GM18858 (cell line): ENCODE measurements at regions not wholly inside any gene's neighbourhood (a gene's known extent, or its start where the extent isn't known, plus 50 kb on each side); places are given as distances from the start of the nearest gene placed in this dataset.
"Not testable (repeated sequence)": the region's sequence is repeated elsewhere in the genome, so short reads cannot be mapped to it uniquely, and the experiment has no call there.

Source experiments
- ATAC-seq: cut with Tn5 transposase; IDR thresholded peaks from one replicate; pipeline ENCODE4 v1.9.1; 2021; ENCODE audit not compliant: unreplicated experiment

DNA sequence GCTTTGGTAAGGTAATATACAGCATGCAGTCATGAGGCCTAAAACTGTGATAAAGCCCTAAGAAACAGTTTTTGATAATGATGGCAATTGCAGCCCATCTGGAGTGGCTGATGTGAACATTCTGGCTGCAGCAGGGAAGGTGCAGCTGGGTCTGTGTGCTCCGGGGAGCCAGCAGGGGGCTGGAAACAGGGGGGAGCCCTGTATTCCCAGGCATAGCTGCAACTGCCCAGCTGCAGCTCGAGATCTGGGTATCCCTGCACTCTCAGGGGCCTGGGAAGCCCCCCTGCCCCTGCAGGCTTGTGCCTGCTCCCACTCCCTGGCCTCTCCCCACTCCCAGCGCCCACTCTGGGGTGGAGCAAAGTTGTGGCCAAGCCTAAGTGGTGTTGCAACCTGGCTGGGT lies 95.6 kb downstream of the RRAGB start:
- no peak for ATAC-seq

DNA sequence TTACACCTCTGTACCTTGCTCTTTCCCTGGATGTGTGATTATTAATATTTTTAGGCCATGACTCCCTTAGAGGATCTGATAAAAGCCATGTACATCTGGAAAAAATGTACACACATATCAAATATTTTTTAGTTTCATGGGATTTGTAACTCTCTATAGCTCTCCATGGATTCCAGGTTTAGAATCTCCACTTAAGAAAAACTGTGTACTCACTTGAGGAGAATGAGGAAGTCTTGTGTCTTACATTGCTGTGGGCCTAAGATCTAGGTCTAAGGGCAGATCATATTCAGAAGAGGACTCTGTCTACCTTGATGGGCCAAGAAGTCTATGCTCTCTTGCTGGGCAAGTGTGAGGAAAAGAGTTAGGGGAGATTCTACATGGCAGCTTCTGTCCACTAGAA lies 98.0 kb downstream of the RRAGB start:
- ATAC-seq, result no peak

DNA sequence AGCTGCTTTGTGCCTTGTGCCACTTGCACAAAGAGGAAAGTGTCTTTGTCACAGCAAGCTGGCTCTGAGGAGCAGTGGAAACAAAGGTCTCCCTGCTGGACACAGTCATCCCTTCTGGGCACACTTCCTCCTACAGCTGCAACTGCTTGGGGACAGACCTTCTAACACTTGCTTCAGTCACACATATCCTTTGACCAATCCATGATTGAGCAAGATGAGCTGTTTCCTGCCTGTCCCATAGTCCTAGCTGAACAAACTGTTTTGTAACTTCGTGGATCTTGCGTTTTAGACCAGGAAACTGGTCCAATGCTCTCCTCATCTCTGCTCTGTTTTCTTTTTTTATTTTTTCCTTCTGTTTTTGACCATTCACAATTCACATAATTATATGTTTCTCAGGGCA lies 98.5 kb downstream of the RRAGB start:
- ATAC-seq, result no peak

DNA sequence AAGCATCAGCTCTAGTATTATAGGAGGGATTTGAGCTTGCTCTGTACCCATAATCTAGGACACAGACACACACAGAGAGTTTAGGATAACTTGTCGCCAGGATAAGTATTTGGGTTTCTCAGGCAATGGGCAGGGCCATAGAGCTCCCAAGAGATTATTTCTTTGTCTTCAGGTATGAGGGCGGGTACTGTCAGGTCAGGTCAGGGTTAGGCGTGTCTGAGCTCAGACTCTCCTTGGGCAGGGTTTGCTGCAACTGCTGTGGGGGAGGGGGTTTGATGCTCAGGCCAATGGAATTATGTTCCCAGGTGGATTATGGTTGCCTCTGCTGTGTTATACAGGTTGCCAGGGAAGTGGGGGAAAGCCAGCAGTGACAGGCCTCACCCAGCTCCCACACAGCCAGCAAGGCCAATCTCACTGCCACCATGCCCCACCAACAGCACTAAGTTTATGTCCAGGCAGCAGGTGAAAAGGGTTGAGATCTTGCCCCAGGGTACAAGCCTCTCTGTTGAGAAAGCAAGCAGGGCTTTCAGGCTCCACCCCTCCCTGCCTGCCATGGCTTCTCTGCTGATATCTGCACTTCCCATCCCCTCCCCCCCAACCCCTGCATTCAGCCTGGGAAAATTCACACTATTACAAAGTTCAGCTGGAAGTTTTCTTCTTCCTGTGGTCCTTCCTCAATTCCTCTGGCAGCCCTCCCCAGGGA lies 101.3 kb downstream of the RRAGB start:
- no peak for ATAC-seq

DNA sequence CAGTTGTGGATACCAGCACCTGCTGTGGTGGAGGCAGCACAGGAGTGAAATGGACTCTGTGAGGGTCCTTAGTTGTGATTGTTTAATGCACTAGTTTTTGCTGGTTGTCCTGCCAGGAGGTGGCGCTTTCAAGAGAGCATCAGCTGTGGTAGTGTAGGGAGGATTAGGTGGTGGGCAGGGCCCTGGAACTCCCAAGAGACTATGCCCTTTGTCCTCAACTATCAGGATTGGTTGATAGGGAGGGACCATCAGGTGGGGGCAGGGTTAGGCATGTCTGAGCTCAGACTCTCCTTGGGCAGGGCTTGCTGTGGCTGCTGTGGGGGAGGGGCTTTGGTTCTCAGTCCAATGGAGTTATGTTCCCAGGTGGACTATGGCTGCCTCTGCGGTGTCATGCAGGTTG lies 121.9 kb downstream of the RRAGB start:
- ATAC-seq, result no peak

DNA sequence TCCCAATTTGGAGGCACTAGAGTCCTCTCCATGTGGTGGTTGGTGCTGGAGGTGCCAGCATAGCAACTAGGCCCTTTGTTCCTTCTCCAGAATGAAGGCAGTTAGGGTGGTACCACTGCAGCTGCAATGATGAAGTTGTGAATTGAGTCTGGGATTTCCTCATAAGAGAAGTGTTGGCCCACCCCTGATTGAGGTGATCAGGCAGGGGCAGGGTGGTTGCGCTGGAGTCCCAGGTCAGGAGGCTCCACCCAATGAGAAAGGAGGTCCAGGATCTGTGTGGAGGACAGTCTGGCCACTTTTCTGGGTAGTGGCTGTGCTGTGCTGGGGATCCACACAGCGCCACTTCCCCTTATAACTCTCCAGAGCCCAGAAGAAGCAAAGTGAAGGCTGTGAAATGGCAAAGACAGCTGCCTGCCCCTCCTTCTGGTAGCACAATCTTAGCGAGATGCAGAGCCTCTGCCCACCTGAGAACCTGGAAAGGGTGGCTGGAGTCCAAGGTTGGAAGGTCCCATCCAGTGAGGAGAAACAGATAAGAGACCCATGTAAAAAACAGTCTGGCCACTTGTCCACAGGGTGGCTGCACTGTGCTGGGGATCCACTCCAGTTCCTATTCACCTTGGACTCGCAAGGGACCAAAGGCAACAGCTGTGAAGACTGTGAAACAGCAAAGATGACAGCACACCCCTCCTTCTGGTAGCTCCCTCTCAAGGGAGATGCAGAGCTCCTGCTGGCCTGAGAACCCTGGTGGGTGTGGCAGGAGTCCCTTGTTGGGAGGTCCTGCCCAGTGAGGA lies 124.6 kb downstream of the RRAGB start:
- no peak for ATAC-seq

DNA sequence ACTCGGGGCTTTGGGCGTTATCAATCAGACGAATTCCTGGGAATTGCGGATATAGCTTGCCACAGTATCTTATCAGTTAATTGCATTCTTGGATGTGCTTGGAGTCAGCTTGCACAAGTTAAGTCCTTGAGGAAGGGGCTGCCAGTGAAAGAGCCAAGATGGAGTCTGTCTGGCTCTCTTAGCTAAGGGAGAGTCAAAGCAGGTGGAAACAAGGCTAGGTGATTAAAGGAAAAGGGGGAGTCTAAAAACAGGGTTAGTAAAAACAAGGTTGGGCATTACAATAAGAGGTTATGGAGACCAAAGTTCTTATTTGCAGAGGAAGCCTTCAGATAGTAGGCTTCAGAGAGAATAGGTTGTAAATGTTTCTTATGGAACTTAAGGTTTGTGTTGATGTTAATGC lies 149.2 kb downstream of the RRAGB start:
- not testable (repeated sequence) for ATAC-seq

DNA sequence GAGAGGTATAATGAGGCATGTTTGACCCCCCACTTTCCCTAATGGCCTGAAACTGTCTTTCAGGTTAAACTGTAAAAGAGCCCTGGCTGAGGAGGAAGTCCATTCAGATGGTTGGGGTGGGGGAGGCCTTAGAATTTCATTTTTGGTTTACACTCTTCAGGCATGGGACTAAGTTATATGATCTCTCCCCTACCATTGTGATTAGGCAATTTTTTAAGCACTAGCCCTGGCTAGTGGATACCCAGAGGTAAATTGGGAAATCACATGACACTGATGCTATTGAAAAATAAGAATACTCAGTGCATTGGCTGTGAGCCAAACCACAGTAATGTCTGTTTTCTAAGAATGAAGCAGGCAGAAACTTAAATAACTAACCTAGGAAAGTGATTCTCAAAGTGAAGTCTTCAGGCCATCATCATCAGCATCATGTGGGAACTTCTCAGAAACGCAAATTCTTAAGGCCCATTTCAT lies 149.7 kb downstream of the RRAGB start:
- peak; percentile 80 for ATAC-seq

DNA sequence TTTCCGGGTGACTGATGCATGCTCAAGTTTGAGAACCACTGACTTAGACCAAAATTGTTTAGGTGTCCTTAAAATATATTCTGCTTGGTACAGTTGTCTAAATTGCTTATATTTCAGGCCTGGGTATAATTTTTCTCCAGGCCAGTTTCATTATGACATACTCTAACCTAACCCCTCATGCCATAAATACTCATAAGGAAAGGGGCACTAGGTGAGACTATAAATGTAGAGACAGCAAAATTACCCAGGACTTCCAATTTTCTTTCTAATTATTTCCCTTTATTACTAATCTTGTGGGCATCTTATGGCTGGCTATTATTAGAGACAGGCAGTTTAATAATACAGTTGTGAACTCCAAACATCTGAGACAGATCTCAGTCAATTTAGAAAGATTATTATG lies 150.2 kb downstream of the RRAGB start:
- peak; percentile 48 for ATAC-seq

DNA sequence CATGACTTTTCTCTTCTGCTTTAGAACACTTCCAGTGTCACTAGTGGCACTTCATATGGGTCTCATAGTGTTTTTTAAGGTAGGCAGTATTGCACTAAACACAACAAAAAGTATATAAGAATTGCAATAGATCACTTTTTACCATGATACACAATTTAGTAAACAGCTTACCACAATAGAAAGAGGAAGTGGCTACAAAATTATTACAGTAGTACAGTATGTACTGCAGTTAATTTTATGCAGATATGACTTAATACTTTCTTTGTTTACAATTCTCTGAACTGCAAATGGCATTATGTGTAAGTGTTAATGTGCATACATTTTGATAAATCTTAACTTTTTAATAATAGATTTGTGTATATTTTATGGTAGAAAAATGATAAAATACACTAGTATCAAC lies 157.3 kb downstream of the RRAGB start:
- ATAC-seq, result no peak

DNA sequence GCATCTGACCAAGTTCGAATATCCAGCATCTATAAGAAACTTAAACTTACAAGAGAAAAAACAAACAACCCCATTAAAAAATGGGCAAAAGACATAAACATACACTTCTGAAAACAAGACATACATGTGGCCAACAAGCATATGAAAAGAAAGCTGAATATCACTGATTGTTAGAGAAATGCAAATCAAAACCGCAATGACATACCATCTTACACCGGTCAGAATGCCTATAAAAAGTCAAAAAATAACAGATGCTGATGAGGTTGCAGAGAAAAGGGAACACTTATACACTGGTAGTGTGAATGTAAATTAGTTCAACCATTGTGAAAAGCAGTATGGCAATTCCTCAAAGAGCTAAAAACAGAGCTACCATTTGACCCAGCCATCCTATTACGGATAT lies 166.0 kb downstream of the RRAGB start:
- not testable (repeated sequence) for ATAC-seq

DNA sequence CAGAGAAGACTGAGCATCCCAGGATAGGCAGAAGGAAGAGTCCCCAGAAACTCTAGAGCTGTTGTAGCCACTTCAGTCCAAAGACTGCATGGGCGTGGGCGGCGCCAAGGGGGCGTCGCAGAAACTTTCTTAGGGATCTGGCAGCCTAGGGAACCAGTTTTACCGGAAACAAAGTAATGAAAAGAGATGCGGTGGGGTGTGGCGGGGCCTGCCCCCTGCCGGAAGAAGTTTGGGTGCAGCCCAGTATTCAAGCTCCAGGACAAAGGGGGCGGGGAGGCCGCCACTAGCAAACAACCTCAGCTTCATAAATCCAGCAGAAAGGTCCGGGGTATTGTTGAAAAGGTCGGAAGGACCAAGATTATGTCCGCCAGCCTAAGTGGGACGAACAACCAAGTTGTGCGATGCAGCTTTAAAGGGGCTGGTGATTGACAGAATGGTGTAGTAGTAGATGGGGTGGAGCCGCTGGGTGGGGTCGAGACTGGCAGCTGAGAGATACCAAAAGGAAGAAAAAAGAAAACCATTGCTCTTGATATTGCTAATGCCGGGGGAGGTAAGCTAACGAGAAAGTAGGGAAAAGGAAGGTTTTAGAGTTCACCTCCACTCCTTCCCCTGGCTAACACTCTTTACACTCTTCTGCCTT lies 190.5 kb downstream of the RRAGB start:
- ATAC-seq, result peak; percentile 78

DNA sequence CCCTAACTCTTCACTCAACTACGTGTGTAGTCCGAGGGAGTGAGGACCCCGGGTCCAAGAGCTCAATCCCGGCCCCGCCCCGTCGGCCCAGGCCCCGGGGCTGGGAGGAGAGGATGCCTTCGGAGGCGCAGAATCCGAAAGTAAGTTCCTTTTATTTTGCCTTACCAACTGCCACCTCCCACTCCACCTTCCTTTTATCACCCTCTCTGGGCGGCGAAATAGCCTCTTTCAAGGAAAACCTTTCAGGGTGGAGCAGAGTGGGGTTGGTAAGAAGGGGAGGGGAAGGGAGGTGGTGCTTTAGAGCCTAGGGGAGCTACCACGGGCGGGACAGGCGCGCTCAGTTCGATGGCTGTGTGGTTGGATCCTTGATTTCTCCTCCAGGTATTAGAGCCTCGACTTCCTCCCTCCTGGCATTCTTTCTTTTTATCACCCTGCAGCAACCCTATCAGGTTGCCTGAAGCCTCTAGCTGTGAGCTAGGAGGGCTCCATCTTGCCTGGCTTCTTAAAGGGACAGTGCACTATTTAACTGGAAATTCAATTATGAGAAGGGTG lies 191.2 kb downstream of the RRAGB start:
- no peak for ATAC-seq

DNA sequence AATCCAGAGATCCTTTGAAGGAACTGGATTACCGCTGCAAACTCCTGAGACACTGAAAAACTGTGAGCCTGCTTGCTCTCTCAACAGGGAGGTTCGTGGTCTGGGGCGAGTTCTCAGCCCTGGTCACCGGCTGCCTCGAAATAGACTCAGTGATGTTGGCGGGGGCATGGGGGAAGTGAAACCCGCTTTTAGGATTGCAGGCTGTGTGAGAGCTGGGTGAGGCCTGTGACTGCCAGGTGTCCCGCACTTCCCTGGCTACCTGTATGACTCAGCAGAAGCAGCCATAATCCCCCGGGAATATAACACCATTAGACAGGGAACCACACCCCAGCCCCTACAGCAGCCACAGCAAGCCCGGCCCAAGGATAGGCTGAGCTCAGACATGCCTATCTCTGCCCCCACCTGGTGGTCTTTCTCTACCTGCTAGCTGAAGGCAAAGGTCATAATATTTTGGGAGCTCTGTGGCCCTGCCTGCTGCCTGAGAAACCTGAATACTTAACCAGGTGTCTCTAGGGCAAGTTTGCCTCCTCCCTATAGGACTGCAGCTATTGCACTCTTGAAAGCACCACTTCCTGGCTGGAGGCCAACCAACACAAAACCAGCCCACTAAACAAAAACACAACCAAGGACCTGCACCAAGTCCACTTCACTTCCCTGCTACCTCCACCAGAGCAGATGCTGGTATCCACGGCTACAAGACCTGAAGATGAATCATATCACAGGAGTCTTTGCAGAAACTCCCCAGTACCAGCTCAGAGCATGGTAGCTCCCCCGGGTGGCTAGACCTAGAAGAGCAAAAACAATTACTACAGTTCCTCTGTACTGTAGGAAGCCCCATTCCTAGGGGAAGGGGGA lies 202.0 kb downstream of the RRAGB start:
- peak; percentile 81 for ATAC-seq

DNA sequence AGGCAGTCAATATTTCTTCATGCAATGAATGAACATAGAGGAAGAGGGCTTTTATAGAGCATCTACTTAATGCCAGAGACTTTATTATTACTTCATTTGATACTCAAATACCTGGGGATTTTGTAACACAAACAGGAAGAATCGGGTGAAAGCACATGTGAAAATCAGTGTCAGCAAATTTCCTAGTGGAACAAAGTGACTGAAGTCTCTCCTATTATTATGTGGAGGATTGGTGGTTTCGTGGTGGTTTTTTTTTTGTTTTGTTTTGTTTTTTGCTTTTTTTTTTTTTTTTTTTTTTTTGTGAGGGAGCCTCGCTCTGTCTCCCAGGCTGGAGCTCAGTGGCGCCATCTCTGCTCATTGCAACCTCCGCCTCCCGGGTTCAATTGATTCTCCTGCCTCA lies 207.0 kb downstream of the RRAGB start:
- no peak for ATAC-seq

DNA sequence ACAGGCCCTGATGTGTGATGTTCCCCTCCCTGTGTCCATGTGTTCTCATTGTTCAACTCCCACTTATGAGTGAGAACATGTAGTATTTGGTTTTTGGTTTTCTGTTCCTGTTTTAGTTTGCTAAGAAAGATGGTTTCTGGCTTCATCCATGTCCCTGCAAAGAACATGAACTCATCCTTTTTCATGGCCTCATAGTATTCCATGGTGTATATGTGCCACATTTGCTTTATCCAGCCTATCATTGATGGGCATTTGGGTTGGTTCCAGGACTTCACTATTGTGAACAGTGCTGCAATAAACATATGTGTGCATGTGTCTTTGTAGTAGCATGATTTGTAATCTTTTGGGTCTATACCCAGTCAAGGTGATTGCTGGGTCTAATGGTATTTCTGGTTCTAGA lies 211.0 kb downstream of the RRAGB start:
- not testable (repeated sequence) for ATAC-seq
